ENCODE measurements at regions not wholly inside any gene's neighbourhood (a gene's known extent, or its start where the extent isn't known, plus 50 kb on each side); places are given as distances from the start of the nearest gene placed in this dataset.

DNA sequence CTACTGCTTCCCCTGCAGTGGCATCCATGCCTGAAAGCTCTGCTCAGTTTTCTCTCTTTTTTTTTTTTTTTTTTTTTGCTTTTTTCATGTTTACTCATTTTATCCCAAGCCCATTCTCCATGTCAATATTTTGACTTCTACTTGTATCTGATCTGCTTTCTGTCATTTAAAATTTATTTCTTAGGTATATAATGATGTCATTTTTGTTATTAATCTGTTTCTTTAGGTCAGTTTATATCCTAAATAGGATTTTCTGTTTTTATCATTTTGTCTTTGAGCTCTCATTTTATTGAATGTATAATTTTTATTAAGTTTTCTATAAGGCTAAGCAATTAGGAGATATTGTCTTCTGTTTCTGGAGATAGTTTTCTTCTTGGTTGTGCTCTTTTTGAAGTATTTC is 138.5 kb upstream of the PMEPA1 start:
- DNase-seq (ENCODE audit: low read depth): no peak

DNA sequence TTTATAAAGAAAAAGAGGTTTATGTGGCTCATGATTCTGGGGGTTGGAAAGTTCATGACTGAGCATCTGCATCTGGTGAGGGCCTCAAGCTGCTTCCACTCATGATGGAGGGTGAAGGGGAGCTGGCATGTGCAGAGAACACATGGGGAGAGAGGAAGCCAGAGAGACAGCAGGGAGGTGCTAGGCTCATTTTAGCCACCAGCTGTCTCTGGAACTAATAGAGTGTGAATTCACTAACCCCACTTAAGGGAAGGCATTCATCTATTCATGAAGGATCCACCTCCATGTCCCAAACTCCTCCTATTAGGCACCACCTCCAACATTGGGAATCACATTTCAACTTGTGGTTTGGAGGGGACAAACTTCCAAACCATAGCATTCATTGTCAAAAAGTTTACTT is 137.3 kb upstream of the PMEPA1 start:
- no peak for DNase-seq (ENCODE audit: low read depth)
- TF ChIP-seq, protein P1, sequence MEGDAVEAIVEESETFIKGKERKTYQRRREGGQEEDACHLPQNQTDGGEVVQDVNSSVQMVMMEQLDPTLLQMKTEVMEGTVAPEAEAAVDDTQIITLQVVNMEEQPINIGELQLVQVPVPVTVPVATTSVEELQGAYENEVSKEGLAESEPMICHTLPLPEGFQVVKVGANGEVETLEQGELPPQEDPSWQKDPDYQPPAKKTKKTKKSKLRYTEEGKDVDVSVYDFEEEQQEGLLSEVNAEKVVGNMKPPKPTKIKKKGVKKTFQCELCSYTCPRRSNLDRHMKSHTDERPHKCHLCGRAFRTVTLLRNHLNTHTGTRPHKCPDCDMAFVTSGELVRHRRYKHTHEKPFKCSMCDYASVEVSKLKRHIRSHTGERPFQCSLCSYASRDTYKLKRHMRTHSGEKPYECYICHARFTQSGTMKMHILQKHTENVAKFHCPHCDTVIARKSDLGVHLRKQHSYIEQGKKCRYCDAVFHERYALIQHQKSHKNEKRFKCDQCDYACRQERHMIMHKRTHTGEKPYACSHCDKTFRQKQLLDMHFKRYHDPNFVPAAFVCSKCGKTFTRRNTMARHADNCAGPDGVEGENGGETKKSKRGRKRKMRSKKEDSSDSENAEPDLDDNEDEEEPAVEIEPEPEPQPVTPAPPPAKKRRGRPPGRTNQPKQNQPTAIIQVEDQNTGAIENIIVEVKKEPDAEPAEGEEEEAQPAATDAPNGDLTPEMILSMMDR (IDR thresholded peaks at IDR 0.05; ENCODE audit: insufficient read depth, low read depth, low read length, missing control alignments): no peak
- H3K4me3 ChIP-seq (ENCODE audit: low read length): no peak overlapping the region

More for the DNA sequence above, 138.5 kb upstream of the PMEPA1 start:
- TF ChIP-seq, protein P1 (IDR thresholded peaks at IDR 0.05; ENCODE audit: insufficient read depth, low read depth, low read length, missing control alignments): no peak
- H3K4me3 ChIP-seq (ENCODE audit: low read length): no peak overlapping the region

DNA sequence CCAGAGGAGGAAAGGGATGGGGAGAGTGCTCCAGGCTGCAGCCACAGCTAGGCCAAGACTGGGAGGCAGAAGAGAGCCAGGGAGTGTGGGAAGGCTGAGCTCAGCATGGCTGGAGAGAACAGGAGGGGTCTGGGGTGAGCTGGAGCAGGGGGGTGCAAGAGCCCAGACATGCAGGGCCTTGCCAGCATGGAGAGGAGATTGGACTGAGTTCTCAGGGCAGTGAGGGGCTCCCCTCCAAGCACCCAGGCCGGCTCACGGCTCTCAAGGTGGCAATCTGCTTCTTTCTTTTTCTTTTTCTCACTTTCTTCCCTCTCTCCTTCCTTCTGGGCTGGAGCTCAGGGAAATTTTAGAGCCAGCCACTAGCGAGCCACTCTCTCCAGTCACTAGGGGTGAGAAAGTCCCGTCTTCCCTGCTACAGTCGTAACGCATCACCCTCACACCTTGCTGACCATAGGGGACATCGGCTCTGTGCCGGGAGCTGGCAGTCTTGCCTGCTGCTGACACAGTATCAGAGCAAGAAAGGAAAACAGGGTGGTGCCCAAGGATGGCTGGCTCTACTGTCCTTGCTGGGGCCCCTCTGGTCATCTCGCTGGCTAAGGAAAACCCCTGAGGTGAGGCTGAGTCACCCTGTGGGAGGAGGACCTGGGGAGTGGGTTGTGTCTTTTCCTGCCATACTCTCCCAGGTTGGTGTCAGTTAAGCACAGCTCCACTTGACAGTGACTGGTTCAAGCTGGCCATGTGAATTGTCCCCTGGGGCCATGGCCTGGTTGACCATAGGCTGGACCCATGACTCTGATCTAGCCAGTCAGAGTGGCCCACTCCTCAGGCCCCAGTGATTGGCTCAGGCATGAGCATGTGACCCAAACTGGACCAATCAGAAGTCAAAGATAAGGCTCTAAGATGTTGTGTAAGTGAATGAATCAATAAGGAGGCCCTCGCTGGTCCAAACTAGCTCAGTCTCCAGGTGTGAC is 135.1 kb upstream of the PMEPA1 start:
- TF ChIP-seq, protein P1 (IDR thresholded peaks at IDR 0.05; ENCODE audit: insufficient read depth, low read depth, low read length, missing control alignments): no peak
- no peak for DNase-seq (ENCODE audit: low read depth)
- H3K4me3 ChIP-seq (ENCODE audit: low read length): no peak overlapping the region

DNA sequence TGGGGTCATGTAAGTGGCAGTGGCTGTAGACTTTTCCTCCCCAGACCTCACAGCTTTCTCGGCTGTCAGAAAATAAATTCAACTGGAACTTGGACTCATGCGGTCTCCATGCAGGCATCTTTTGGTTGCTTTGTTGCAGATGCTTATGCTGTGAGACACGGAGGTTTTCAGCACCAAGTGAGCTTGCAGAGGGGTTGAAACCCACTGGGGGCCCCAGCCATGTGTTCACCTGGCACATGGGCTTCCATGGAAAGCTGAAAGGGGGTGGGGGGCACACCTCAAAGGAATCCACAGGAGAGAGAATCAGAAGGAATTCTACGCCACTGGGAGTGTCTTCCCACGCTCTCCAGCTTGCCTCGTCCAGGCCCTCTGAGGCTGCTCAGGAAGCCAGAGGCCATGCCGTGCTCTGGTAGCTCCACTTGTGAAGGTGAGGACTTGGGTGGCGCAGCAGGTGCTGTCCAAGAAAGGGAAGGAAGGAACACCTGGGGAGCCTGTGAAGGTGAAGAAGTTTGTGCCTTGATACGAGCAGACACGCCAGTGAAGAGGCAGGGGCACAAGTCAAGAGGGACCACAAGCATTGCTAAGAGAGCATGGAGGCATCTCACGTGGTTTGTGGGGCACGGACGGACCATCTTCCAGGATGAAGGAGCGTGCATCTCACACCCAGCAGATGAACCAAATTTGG is 134.3 kb upstream of the PMEPA1 start:
- TF ChIP-seq, protein P1 (IDR thresholded peaks at IDR 0.05; ENCODE audit: insufficient read depth, low read depth, low read length, missing control alignments): no peak
- no peak overlapping the region for H3K4me3 ChIP-seq (ENCODE audit: low read length)
- DNase-seq (ENCODE audit: low read depth): no peak

DNA sequence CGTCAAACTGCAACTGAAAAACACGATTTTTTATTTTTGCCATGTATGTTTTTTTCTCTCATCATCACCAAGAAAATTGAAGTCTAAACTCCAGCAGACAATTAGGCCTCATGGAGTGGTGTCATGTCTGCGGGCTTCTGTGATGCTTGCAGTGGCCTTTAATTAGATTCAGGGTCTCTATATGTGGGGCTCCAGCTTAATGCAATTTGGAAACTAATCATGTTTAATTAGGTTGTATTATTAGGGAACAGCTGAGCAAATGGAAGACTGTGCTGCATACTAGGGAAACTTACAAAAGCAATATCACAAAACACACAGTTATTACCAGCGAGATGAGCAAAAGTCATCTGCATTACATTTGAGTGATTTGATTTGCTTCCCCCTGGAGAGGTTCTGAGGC is 132.9 kb upstream of the PMEPA1 start:
- no peak overlapping the region for H3K4me3 ChIP-seq (ENCODE audit: low read length)
- TF ChIP-seq, protein P1 (IDR thresholded peaks at IDR 0.05; ENCODE audit: insufficient read depth, low read depth, low read length, missing control alignments): no peak
- no peak for DNase-seq (ENCODE audit: low read depth)

DNA sequence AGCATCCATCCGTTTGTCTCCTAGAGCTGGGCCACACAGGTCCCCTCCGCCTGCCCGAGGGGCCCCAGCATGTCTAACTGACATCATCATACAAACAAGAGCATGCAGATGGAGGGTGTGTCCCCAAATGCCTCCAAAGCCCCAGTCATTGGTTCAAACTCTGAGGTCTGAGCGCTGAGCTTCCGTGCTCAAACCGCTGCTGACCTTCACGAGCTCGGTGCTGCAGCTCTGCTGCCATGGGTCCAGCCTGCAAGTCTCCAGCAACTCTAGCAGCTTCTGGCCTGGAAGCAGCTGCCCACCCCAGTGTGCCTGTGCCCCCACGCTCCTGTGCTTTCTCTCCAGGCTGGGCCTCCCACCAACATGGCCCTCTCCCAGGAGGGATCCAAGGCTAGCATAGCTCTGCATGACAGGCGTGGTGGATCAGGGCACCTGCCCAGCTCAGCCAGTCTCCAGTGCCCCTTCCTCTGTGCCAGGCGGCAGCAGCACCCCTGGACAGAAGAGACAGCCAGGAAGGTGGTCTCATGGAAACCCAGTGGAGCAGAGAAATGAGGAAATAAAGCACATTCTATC is 131.6 kb upstream of the PMEPA1 start:
- H3K4me3 ChIP-seq (ENCODE audit: low read length): no peak overlapping the region
- DNase-seq (ENCODE audit: low read depth): no peak
- TF ChIP-seq, protein P1 (IDR thresholded peaks at IDR 0.05; ENCODE audit: insufficient read depth, low read depth, low read length, missing control alignments): no peak
